Fibroblast of pulmonary artery (primary cell): ENCODE measurements at regions not wholly inside any gene's neighbourhood (a gene's known extent, or its start where the extent isn't known, plus 50 kb on each side); places are given as distances from the start of the nearest gene placed in this dataset.

Experiments
- DNase-seq: peaks from one replicate; pipeline ENCODE4 v3.0.0-alpha.2; 2010; ENCODE audit warnings: low read depth
- H3K4me3 ChIP-seq: replicated peaks from 2 replicates; pipeline ENCODE4 v1.5.1; 2011; ENCODE audit warnings: low read depth, mild to moderate bottlenecking, control low read depth, low read length, moderate library complexity
- TF ChIP-seq, protein P1 (sequence below): IDR thresholded peaks from 2 replicates; pipeline ENCODE4 v1.5.1; 2011; ENCODE audit warnings: mild to moderate bottlenecking, control low read depth, low read length, inconsistent platforms; ENCODE audit errors: missing control alignments

DNA sequence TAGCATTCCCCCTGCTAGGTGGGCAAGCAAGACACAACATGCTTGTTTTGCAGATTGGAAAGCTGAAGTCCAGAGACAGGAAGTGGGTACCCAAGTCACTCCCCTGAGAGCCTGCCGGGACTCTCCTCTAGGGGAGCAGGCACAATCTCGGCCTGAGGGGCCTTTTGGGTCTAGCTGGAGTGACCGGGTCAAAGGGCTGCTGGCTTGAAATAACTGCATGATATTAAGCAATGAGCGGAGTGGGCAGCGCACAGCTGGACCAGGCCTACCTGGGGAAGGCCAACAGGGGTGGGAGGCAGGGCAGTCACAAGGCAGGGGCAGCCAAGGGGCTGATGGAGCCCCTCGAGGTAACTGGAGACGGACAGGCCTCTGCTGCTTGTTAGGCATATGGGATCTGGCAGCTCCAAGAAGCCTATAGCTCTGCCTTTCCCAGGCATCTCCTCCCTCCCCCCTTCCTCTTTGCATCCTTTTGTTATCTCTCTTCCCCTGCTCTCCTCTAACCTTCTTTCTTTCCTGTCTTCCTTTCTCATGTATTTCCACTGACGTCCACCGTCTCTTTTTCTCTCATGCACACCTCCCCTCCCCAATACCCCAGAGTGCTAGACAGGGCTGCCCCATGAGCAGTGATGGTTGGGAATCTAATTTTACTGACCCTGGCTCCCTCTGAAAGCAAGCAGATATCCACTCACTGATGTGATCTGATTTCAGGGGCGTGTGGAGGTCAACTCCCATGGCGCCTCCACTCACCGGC is 237.5 kb downstream of the LOXHD1 start:
- DNase-seq = no peak
- no peak overlapping the region for H3K4me3 ChIP-seq
- TF ChIP-seq, protein P1, sequence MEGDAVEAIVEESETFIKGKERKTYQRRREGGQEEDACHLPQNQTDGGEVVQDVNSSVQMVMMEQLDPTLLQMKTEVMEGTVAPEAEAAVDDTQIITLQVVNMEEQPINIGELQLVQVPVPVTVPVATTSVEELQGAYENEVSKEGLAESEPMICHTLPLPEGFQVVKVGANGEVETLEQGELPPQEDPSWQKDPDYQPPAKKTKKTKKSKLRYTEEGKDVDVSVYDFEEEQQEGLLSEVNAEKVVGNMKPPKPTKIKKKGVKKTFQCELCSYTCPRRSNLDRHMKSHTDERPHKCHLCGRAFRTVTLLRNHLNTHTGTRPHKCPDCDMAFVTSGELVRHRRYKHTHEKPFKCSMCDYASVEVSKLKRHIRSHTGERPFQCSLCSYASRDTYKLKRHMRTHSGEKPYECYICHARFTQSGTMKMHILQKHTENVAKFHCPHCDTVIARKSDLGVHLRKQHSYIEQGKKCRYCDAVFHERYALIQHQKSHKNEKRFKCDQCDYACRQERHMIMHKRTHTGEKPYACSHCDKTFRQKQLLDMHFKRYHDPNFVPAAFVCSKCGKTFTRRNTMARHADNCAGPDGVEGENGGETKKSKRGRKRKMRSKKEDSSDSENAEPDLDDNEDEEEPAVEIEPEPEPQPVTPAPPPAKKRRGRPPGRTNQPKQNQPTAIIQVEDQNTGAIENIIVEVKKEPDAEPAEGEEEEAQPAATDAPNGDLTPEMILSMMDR = no peak

DNA sequence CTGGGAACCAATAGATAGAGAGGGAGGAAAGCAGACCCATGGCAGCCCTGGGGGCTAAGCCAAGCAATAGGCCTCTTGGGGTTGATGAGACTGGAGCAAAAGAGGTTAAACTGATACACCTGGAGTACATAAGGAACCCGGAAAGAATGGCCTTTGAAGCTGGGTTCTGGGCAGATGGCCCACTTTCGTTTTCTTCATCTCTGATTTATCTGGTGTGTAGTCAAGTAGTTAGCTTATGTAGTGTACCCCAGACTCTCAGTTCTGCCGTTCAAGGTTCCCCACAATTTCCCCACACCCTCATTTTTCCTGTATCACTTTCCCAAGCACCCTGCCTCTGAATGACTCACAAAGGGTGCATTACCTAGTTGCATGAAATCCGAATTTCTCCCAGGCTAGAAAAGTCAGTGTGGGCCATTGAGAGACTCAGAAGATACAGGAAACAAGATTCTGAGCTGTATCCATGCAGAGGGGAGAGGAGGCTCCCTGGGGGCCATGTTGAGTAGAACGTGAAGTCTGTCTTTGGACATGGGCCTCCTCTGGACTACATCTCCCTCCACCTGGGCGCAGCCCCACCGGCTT is 235.0 kb downstream of the LOXHD1 start:
- TF ChIP-seq, protein P1 = no peak
- no peak for DNase-seq
- H3K4me3 ChIP-seq = no peak overlapping the region

DNA sequence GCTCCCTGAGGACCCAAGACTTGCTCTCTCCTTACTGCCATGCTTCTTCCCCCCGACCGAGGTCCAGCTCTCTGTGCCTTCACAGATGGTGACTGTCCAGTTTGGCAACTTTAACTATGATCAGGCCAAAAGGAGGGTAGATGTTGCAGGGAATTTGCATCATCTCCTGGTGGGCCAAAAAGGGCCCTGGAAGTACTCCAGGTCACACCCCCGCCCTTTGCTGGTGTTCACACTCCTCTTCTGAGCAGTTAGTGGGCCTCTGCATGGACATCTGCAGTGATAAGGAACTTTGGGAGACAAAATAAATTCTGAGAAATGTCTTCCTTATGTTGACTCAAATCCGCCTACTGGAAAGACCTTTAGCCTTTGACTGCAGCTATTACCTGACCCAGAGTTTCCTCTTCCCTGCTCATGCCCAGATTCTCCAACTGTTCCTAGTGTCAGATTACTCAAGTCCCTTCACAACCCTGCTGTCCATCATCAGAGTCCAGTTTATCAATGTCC is 234.4 kb downstream of the LOXHD1 start:
- TF ChIP-seq, protein P1 = no peak
- no peak overlapping the region for H3K4me3 ChIP-seq
- no peak for DNase-seq

DNA sequence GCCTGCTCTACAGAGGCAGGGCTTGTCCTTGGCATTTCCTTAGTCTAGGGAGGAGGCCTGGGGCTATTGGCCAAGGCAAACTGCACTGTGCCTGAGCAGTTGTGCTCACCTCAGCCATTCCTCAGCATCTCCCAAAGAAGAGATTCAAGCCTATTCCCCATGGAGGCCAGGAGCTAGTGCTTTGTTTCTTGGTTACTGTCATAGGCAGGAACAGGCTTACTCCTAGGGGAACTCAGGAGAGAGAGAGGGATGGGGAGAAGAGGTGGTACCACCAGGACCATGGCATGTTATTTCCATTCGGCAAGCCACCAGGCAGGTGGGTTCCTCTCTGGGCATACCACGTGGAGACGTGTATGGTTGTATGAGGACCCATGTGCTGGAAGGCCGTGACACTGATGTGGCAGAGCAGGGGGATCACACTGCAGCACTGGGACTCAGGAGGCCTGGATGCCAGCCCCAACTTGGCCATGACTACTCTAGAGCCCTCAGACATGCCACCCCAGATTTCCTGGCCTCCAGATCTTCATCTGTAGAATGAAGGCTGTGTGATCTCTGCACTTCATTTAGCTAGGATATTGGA is 233.7 kb downstream of the LOXHD1 start:
- H3K4me3 ChIP-seq = no peak overlapping the region
- TF ChIP-seq, protein P1 = no peak
- DNase-seq = no peak

DNA sequence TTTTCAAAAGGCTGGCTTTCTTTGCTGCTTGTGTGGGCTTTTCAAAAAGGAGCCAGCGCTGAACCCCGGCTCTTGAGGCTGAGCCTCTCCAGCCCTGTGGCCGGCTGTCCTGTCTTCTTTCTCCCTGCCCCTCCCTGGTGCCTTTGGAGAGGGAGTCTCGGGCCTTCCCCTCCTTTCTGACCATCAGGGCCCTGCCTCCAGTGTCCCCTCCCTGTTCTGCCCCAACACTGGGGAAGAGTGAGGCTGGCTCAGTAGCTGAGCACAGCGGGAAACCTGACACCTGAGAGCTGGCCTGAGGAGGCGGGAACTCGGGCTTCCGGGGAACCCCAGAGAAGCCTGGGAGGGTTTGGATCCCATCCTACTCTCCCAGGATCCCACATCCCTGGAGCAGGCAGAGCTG is 232.1 kb downstream of the LOXHD1 start:
- TF ChIP-seq, protein P1 = no peak
- H3K4me3 ChIP-seq = no peak overlapping the region
- DNase-seq = no peak

DNA sequence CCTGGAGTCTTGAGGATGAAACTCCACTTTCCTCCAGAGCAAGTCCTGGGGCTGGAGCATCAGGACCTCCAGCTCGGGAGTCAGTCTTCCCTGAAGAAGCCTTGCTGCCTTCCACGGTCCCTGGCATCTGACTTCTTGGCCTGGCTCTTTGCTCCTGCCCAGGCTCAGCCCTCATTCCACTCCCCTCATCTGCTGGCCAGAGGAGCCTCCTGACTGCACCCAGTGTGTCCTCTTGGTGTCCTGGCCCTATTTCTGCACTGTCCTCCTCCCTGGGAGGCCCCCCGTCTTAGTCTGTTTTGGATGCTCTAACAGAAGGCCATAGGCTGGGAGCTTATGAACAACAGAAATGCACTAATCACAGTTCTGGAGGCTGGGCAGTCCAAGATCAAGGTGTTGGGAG is 231.5 kb downstream of the LOXHD1 start:
- TF ChIP-seq, protein P1 = no peak
- DNase-seq = no peak
- H3K4me3 ChIP-seq = no peak overlapping the region
